HG03066 (cell line): ENCODE measurements at regions not wholly inside any gene's neighbourhood (a gene's known extent, or its start where the extent isn't known, plus 50 kb on each side); places are given as distances from the start of the nearest gene placed in this dataset.
"Not testable (repeated sequence)": the region's sequence is repeated elsewhere in the genome, so short reads cannot be mapped to it uniquely, and the experiment has no call there.

Experiments
- ATAC-seq: cut with Tn5 transposase; IDR thresholded peaks from one replicate; pipeline ENCODE4 v1.9.1; 2021; ENCODE audit warnings: low read depth; ENCODE audit not compliant: unreplicated experiment

GRCh38 chr12:61523276-61523992 is 736.8 kb upstream of the USP15 start:
- no peak for ATAC-seq

GRCh38 chr12:61524851-61525250 is 735.4 kb upstream of the USP15 start:
- no peak for ATAC-seq

GRCh38 chr12:61525331-61525730 is 734.9 kb upstream of the USP15 start:
- ATAC-seq: no peak

DNA sequence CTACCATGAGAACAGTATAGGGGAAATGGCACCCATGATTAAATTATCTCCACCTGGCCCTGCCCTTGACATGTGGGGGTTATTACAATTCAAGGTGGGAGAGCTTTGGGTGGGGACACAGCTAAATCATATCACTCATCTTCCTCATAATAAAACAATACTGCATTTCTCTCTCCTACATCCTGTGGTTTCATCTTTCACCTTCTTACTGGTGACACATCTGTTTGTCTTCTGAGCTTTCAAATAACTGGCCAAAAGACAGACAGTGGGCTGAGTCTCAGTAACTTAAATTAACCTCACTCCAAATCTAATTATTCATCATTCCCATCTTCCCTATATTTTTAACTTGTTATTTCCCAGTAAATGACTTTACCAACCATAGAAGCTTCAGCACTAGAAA is 729.7 kb upstream of the USP15 start:
- no peak for ATAC-seq

- ATAC-seq: no peak
Observed at GRCh38 chr12:61531195-61531594, 729.0 kb upstream of the USP15 start.

GRCh38 chr12:61536117-61536516 is 724.1 kb upstream of the USP15 start:
- ATAC-seq: no peak

DNA sequence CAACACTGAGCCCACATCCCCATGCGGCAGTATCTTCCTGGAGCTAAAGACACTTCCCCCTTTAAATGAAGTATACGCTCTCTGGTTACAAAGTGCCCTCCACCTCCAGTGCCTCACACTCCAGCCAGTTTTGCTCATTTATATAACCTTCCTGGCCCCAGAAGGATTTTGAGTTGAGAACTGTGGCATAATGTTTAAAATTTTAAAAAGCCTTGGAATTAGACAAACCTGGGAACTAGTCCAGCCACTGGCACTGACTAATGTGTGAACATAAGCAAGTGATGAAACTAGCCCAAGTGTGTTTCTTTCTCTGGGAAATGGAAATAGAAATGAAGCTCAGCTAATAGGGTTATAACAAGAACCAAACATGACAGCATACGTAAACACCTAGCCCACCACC is 723.7 kb upstream of the USP15 start:
- no peak for ATAC-seq

DNA sequence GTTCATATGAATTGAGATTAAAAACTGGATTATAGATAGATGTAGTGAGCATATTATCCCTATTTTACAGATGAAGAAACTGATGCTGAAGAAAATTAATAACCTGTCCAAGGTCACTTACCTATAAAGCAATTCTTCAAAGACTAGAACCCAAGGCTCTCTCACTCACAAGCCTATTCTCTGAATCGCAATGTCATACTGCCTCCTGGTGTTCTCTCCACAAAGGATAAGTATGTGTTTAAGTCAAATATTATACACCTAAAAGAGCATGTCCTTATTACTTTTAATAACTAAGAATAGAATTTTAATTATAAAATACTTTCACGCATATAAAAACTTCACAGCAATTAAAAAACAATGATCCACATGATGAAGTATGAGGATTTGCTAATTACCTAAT is 721.3 kb upstream of the USP15 start:
- ATAC-seq: no peak

- no peak for ATAC-seq
Observed at GRCh38 chr12:61542551-61542950, 717.7 kb upstream of the USP15 start.

- no peak for ATAC-seq
Observed at GRCh38 chr12:61546296-61546695, 713.9 kb upstream of the USP15 start.

DNA sequence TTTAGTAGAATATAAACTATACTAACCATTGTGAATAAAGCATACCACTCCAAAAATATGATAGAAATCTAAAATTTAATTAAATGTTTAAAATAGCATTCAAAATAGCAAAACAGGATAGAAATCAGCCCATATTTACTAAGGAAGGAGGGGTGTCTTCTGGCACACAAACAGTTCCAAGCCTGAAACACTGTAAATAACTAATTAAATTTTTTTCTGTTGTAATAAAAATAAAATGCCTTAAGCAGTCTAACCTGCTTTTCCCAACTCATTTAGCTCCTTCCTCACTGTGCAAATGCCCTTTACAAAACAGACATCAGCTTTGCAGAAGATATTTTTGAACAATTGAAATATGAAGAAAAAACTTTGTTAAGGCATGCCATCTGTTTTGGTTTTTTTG is 707.1 kb upstream of the USP15 start:
- ATAC-seq: no peak

- ATAC-seq: no peak
Observed at GRCh38 chr12:61554268-61555008, 705.8 kb upstream of the USP15 start.

- ATAC-seq: no peak
Observed at GRCh38 chr12:61563665-61564450, 696.3 kb upstream of the USP15 start.

DNA sequence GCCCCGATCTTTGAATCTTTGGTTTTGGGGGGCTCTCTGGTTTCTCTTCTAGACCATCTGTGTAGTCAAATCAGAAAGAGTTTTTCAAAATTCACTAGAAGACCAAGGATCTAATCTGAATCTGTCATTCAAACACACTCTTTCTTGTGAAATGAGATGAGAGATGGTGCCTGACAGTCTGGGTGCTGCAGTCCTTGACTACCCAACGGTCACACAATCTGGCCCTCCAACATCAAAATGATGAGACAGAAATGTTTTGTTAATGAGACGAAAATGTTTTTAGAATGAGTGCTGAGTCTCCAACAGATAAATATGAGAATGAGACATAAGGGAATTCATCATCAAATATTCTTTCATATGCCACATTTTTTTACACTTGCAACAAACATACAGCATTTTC is 695.7 kb upstream of the USP15 start:
- no peak for ATAC-seq

DNA sequence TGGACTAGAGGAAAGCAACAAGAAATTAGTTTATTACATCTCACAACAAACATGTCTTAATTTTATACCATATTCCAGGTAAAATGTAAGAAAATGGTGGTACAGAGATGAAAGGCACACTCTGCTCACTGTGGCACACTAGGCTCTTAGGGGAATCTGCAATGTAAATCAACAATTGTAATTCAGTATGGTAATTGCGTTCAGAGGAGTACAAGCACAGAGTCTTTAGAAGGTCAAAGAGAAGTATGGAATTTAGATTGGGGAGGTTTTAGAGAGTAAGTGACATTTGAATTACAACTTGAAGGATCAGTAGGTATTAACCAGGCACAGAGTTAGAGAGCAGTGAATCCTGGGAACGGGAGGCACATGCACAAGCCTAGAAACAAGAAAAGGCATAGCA is 694.0 kb upstream of the USP15 start:
- ATAC-seq: no peak

DNA sequence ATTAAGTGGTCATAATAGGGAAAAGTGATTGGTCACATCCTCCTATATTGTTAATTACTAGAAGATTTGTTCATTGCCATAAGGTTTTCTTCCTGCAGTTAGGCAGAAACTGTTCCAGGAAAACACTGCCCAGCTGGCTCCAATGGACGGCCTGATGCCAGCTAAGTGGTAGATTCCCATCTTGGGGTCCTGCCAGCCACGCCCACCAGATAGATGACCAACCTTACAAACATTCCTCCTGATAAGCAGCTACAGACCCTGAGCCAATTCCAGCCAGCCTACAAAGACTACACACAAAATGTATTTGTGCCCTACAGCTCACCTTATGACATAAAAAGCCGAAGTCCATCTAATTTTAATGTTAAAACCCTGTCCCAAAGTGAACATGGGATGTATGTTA is 685.9 kb upstream of the USP15 start:
- no peak for ATAC-seq

DNA sequence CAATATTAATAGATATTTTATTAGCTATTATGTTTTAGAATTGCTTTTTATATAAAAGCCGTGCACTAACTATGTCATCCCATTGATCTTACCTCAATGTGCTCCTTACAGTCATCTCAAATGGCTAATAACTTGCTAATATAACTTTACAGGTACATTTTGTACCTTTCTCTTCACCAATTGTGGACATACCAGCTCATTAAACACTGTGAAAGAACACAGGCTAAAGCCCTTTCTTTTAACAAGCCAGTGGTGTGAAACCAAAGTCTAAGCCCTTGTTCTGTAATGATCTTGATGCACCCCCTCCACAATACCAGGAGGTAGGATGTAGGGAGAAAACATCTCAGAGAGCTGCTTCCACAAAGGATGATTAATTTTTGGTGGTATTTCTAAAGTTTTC is 675.3 kb upstream of the USP15 start:
- no peak for ATAC-seq

GRCh38 chr12:61590864-61591263 is 669.3 kb upstream of the USP15 start:
- ATAC-seq: not testable (repeated sequence)

- ATAC-seq: no peak
Observed at GRCh38 chr12:61610143-61610542, 650.1 kb upstream of the USP15 start.

- no peak for ATAC-seq
Observed at GRCh38 chr12:61629702-61630101, 630.5 kb upstream of the USP15 start.

GRCh38 chr12:61646639-61647038 is 613.6 kb upstream of the USP15 start:
- no peak for ATAC-seq
